HFFc6 (cell line): ENCODE measurements at regions not wholly inside any gene's neighbourhood (a gene's known extent, or its start where the extent isn't known, plus 50 kb on each side); places are given as distances from the start of the nearest gene placed in this dataset.

ENCODE experiments used
- DNase-seq: peaks from one replicate; pipeline ENCODE4 v3.0.0-alpha.2; 2018
- H3K27ac Mint-ChIP-seq: 2 replicates; pipeline ENCODE4 v1.8.0; 2020; ENCODE audit warnings: mild to moderate bottlenecking, mixed read lengths
- H3K27me3 Mint-ChIP-seq: 2 replicates; pipeline ENCODE4 v1.8.0; 2021; ENCODE audit warnings: mild to moderate bottlenecking, moderate library complexity, mixed read lengths; ENCODE audit not compliant: insufficient read depth
- H3K36me3 Mint-ChIP-seq: 2 replicates; pipeline ENCODE4 v1.8.0; 2021; ENCODE audit warnings: low read depth, mixed read lengths
- H3K4me1 Mint-ChIP-seq: 2 replicates; pipeline ENCODE4 v1.8.0; 2020; ENCODE audit warnings: low read depth, mixed read lengths
- H3K4me3 Mint-ChIP-seq: 2 replicates; pipeline ENCODE4 v1.8.0; 2020; ENCODE audit warnings: mild to moderate bottlenecking, moderate library complexity, mixed read lengths
- H3K9me3 Mint-ChIP-seq: 2 replicates; pipeline ENCODE4 v1.8.0; 2020; ENCODE audit warnings: mild to moderate bottlenecking, mixed read lengths
- TF ChIP-seq, protein P1 (sequence below): fragments of 200-600 bp; sonication (generic); IDR thresholded peaks from 2 replicates; pipeline ENCODE4 v1.5.0; 2021; ENCODE audit warnings: antibody characterized with exemption, mild to moderate bottlenecking

GRCh38 chr2:5540856-5541255 is 151.3 kb upstream of the SOX11 start:
- Mint-ChIP-seq H3K27ac (no peak overlapping the region), H3K36me3 (no peaks in the 10 kb centered on the region), H3K27me3 (no peaks in the 10 kb centered on the region), H3K4me1 (no peaks in the 10 kb centered on the region), H3K9me3 (peaks cover 59% of the 10 kb centered on the region), H3K4me3 (no peak overlapping the region)
- no peak for DNase-seq
- TF ChIP-seq, protein P1, sequence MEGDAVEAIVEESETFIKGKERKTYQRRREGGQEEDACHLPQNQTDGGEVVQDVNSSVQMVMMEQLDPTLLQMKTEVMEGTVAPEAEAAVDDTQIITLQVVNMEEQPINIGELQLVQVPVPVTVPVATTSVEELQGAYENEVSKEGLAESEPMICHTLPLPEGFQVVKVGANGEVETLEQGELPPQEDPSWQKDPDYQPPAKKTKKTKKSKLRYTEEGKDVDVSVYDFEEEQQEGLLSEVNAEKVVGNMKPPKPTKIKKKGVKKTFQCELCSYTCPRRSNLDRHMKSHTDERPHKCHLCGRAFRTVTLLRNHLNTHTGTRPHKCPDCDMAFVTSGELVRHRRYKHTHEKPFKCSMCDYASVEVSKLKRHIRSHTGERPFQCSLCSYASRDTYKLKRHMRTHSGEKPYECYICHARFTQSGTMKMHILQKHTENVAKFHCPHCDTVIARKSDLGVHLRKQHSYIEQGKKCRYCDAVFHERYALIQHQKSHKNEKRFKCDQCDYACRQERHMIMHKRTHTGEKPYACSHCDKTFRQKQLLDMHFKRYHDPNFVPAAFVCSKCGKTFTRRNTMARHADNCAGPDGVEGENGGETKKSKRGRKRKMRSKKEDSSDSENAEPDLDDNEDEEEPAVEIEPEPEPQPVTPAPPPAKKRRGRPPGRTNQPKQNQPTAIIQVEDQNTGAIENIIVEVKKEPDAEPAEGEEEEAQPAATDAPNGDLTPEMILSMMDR: no peak

DNA sequence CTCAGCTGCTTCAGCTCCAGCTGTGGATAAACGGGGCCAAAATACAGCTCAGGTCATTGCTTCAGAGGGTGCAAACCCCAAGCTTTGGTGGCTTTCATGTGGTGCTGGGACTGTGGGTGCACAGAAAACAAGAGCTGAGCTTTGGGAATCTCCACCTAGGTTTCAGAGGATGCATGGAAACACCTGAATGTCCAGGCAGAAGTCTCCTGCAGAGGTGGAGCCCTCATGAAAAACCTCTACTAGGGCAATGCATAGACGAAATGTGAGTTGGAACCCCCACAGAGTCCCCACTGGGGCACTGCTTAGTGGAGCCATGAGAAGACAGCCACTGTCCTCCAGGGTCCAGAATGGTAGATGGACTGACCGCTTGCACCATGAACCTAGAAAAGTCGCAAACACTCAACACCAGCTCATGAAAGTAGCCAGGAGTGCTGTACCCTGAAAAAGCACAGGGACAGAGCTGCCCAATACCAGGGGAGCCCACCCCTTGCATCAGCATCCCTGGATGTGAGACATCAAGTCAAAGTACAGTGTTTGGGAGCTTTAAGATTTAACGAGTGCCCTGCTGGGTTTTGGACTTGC is 147.9 kb upstream of the SOX11 start:
- H3K9me3 Mint-ChIP-seq: peaks cover 54% of the 10 kb centered on the region
- TF ChIP-seq, protein P1: no peak
- no peak overlapping the region for H3K4me3 Mint-ChIP-seq
- no peaks in the 10 kb centered on the region for H3K36me3 Mint-ChIP-seq
- DNase-seq: no peak
- H3K27me3 Mint-ChIP-seq: no peaks in the 10 kb centered on the region
- no peaks in the 10 kb centered on the region for H3K4me1 Mint-ChIP-seq
- H3K27ac Mint-ChIP-seq: no peak overlapping the region

- no peaks in the 10 kb centered on the region; the same call in 1 of the 2 replicates for H3K36me3 Mint-ChIP-seq
- peaks cover 55% of the 10 kb centered on the region for H3K9me3 Mint-ChIP-seq
- no peak overlapping the region for H3K27ac Mint-ChIP-seq
- no peak for DNase-seq
- TF ChIP-seq, protein P1: no peak
- no peaks in the 10 kb centered on the region for H3K4me1 Mint-ChIP-seq
- H3K27me3 Mint-ChIP-seq: no peaks in the 10 kb centered on the region
- no peak overlapping the region for H3K4me3 Mint-ChIP-seq
Measured at GRCh38 chr2:5546181-5546580, 146.0 kb upstream of the SOX11 start.

DNA sequence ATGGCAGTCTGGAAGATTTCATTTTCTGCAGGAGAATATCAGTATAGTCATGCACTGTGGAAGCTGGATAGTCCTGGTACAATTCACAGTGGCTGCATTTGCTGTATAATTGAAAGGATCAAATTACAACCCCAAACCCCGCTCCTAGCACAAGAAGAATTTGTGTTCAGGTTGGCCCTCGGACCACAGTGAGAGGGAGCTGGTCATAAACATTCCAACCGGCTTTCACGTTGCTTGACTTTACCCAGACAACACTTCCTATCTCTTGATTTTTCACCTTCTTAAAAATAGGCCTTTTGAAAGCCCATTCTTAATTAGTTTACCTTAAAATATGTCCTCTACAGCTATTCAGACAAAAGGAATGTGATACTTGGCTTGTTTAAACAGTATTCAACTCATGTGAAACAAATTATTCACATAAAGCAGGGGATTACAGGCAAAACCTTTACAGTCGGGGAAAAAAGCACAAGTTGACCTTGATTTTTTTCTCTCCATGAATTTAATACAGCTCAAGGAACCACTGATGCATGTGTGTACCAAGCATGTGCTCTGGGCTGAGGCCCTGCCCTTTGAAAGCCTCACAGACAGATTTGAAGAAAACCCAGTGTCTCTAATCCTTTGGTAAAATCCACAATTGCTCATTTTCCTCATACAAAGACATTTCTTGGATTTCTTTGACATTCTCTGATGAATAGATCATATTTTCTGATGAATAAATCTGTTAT is 143.0 kb upstream of the SOX11 start:
- TF ChIP-seq, protein P1: no peak
- peaks cover 63% of the 10 kb centered on the region for H3K9me3 Mint-ChIP-seq
- H3K36me3 Mint-ChIP-seq: no peaks in the 10 kb centered on the region; the same call in 1 of the 2 replicates
- no peak for DNase-seq
- no peak overlapping the region for H3K4me3 Mint-ChIP-seq
- H3K27me3 Mint-ChIP-seq: no peaks in the 10 kb centered on the region
- no peaks in the 10 kb centered on the region for H3K4me1 Mint-ChIP-seq
- H3K27ac Mint-ChIP-seq: no peak overlapping the region

DNA sequence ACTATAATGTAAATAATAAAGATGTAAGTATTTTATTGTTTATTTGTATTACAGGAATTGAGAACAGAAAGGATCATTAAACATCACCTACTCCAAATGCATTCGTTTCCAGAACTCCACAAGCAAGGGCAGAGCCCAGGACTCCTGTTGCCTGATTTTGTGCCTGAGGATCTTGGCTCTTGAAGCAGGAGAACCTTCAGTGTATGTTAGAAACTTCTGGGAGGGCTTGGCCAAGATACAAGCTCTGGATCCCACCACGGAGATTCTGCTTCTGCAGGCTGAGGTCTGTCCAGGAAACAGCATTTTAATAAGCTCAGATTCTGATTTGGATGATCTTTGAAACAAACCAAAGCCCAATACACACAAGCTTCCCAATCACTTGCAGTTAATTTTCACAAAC is 142.4 kb upstream of the SOX11 start:
- H3K9me3 Mint-ChIP-seq: peaks cover 65% of the 10 kb centered on the region
- H3K4me1 Mint-ChIP-seq: no peaks in the 10 kb centered on the region
- TF ChIP-seq, protein P1: no peak
- no peak for DNase-seq
- H3K4me3 Mint-ChIP-seq: no peak overlapping the region
- H3K36me3 Mint-ChIP-seq: no peaks in the 10 kb centered on the region; the same call in 1 of the 2 replicates
- no peak overlapping the region for H3K27ac Mint-ChIP-seq
- no peaks in the 10 kb centered on the region for H3K27me3 Mint-ChIP-seq
